Liver (tissue), 2 donors: ENCODE measurements at regions not wholly inside any gene's neighbourhood (a gene's known extent, or its start where the extent isn't known, plus 50 kb on each side); places are given as distances from the start of the nearest gene placed in this dataset.

Experiments used
- CTCF ChIP-seq: fragments of 150-350 bp; IDR thresholded peaks from 2 replicates; pipeline ENCODE4 v1.5.1; 2017; ENCODE audit warnings: improper control_type of control experiment, low read depth, low read length; ENCODE audit not compliant: missing input control
- MAX ChIP-seq: IDR thresholded peaks from 2 replicates; pipeline ENCODE4 v1.6.1; 2016; ENCODE audit warnings: antibody characterized with exemption
- donor health status: healthy.

GRCh38 chr2:67268797-67269196, 128.3 kb upstream of the ETAA1 start:
- TF ChIP-seq CTCF (no peak), MAX (no peak)
